ENCODE measurements at regions not wholly inside any gene's neighbourhood (a gene's known extent, or its start where the extent isn't known, plus 50 kb on each side); places are given as distances from the start of the nearest gene placed in this dataset.

DNA sequence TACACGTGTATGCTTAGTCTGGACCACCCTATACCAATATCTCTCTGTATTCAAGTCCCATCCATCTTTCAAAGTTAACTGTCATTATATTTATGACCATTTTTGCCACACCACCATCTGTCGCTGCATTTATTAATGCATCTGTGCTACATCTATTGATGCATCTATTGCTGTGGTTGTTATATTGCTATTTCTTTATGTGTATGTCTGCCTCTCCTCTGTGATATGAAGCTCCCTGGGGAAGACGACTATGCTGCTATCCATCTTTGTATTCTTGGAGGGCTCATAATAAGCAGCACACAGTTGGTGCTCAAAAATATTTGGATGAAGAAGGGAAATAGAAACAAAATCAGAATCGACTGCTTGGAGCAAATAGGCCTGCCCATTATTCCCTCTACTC, 357.6 kb downstream of the RPS29 start:
- H3K4me3 ChIP-seq (ENCODE audit: low read depth, low read length), result no peak overlapping the region
- TF ChIP-seq, protein P1, sequence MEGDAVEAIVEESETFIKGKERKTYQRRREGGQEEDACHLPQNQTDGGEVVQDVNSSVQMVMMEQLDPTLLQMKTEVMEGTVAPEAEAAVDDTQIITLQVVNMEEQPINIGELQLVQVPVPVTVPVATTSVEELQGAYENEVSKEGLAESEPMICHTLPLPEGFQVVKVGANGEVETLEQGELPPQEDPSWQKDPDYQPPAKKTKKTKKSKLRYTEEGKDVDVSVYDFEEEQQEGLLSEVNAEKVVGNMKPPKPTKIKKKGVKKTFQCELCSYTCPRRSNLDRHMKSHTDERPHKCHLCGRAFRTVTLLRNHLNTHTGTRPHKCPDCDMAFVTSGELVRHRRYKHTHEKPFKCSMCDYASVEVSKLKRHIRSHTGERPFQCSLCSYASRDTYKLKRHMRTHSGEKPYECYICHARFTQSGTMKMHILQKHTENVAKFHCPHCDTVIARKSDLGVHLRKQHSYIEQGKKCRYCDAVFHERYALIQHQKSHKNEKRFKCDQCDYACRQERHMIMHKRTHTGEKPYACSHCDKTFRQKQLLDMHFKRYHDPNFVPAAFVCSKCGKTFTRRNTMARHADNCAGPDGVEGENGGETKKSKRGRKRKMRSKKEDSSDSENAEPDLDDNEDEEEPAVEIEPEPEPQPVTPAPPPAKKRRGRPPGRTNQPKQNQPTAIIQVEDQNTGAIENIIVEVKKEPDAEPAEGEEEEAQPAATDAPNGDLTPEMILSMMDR (IDR thresholded peaks at IDR 0.05; ENCODE audit: borderline replicate concordance, insufficient read depth, low read depth, low read length), result no peak

- no peak overlapping the region for H3K4me3 ChIP-seq (ENCODE audit: low read depth, low read length)
- TF ChIP-seq, protein P1 (IDR thresholded peaks at IDR 0.05; ENCODE audit: borderline replicate concordance, insufficient read depth, low read depth, low read length), result no peak
Observed at GRCh38 chr14:49221316-49221715, 364.9 kb downstream of the RPS29 start.

- H3K4me3 ChIP-seq (ENCODE audit: low read depth, low read length), result no peak overlapping the region
- TF ChIP-seq, protein P1 (IDR thresholded peaks at IDR 0.05; ENCODE audit: borderline replicate concordance, insufficient read depth, low read depth, low read length), result no peak
Observed at GRCh38 chr14:49220492-49220891, 365.7 kb downstream of the RPS29 start.

- H3K4me3 ChIP-seq (ENCODE audit: low read depth, low read length), result no peak overlapping the region
- TF ChIP-seq, protein P1 (IDR thresholded peaks at IDR 0.05; ENCODE audit: borderline replicate concordance, insufficient read depth, low read depth, low read length), result no peak
Observed at GRCh38 chr14:49218436-49219092, 367.6 kb downstream of the RPS29 start.

- no peak overlapping the region for H3K4me3 ChIP-seq (ENCODE audit: low read depth, low read length)
- TF ChIP-seq, protein P1 (IDR thresholded peaks at IDR 0.05; ENCODE audit: borderline replicate concordance, insufficient read depth, low read depth, low read length), result no peak
Observed at GRCh38 chr14:49212721-49213120, 373.5 kb downstream of the RPS29 start.

DNA sequence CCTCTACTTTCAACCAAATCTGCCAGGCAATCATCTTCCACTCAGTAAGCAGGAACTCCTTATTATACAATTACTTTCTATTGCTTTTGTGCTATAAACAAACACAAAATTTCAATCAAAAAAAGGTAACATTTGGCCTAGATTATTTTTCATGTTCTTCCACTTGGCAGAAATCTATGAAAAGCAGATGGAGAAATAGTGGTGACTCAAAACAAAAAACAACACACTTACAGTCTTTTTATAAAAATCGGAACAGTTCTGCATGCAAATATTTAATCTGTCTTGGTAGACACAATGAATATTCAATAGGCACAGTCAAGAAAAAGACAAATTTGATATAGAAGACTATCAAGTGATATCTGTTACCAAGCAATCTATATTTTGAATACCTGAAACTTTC, 376.8 kb downstream of the RPS29 start:
- no peak overlapping the region for H3K4me3 ChIP-seq (ENCODE audit: low read depth, low read length)
- TF ChIP-seq, protein P1 (IDR thresholded peaks at IDR 0.05; ENCODE audit: borderline replicate concordance, insufficient read depth, low read depth, low read length), result no peak

- H3K4me3 ChIP-seq (ENCODE audit: low read depth, low read length), result no peak overlapping the region
- TF ChIP-seq, protein P1 (IDR thresholded peaks at IDR 0.05; ENCODE audit: borderline replicate concordance, insufficient read depth, low read depth, low read length), result no peak
Observed at GRCh38 chr14:49206828-49207227, 379.4 kb downstream of the RPS29 start.
